Right atrium auricular region (tissue), 2 donors: ENCODE measurements at regions not wholly inside any gene's neighbourhood (a gene's known extent, or its start where the extent isn't known, plus 50 kb on each side); places are given as distances from the start of the nearest gene placed in this dataset.

Experiments used
- DNase-seq: peaks from one replicate; pipeline ENCODE4 v3.0.0-alpha.2; 2019; ENCODE audit warnings: low spot score
- H3K27ac ChIP-seq, 2 donors: fragments of 200-600 bp; sonication (generic); 1 replicate in 1 of 2; 2 replicates in 1 of 2; pipeline ENCODE4 v1.5.1; 2016 to 2019
- H3K27me3 ChIP-seq, 2 donors: fragments of 200-600 bp; sonication (generic); one replicate each; pipeline versions ENCODE4 v1.5.1 to v1.6.0; 2017 to 2019
- H3K36me3 ChIP-seq: fragments of 200-600 bp; sonication (generic); one replicate; pipeline ENCODE4 v1.5.1; 2016
- H3K4me1 ChIP-seq, 2 donors: fragments of 200-600 bp; sonication (generic); one replicate each; pipeline versions ENCODE4 v1.5.1 to v1.6.0; 2017 to 2019
- H3K4me3 ChIP-seq, 2 donors: fragments of 200-600 bp; sonication (generic); 1 replicate in 1 of 2; 2 replicates in 1 of 2; pipeline ENCODE4 v1.5.1; 2017 to 2019; ENCODE audit warnings: mild to moderate bottlenecking in 1 of 2, moderate library complexity in 1 of 2
- H3K9me3 ChIP-seq, 2 donors: fragments of 200-600 bp; sonication (generic); one replicate each; pipeline ENCODE4 v1.5.1; 2019
- TF ChIP-seq, protein P1 (sequence below), 2 donors: fragments of 200-600 bp; sonication (generic); IDR thresholded peaks; one replicate each; pipeline ENCODE4 v1.5.1; 2019; ENCODE audit warnings: antibody characterized with exemption in 2 of 2

DNA sequence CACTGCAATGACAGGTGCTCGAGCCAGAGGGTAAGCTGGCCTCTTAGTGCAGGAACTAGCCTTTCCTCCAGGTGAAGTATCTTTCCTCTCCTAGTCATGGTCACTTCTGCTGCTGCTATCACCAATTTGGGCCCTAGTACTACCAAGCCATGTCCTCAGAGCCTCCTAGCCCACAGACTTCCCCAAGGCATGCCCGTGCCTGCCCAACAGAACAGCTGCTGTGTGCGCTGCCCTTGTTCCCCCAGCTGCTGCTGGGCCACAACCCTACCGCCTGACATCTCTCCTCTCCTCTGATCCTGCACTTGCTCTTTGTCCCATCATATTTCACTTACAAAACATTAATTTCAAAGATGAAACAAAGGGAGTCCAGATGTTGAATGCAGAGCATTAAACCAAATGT is 168.5 kb upstream of the FREM2 start:
- no peaks in the 10 kb centered on the region for H3K9me3 ChIP-seq
- no peak overlapping the region for H3K27ac ChIP-seq
- no peaks in the 10 kb centered on the region for H3K4me1 ChIP-seq
- TF ChIP-seq, protein P1, sequence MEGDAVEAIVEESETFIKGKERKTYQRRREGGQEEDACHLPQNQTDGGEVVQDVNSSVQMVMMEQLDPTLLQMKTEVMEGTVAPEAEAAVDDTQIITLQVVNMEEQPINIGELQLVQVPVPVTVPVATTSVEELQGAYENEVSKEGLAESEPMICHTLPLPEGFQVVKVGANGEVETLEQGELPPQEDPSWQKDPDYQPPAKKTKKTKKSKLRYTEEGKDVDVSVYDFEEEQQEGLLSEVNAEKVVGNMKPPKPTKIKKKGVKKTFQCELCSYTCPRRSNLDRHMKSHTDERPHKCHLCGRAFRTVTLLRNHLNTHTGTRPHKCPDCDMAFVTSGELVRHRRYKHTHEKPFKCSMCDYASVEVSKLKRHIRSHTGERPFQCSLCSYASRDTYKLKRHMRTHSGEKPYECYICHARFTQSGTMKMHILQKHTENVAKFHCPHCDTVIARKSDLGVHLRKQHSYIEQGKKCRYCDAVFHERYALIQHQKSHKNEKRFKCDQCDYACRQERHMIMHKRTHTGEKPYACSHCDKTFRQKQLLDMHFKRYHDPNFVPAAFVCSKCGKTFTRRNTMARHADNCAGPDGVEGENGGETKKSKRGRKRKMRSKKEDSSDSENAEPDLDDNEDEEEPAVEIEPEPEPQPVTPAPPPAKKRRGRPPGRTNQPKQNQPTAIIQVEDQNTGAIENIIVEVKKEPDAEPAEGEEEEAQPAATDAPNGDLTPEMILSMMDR (IDR thresholded peaks at IDR 0.05) = no peak
- no peak for DNase-seq
- H3K36me3 ChIP-seq = no peaks in the 10 kb centered on the region
- no peaks in the 10 kb centered on the region for H3K27me3 ChIP-seq
- H3K4me3 ChIP-seq = no peak overlapping the region

GRCh38 chr13:38519229-38519911 is 167.5 kb upstream of the FREM2 start:
- Histone ChIP-seq H3K27me3 (no peaks in the 10 kb centered on the region), H3K9me3 (no peaks in the 10 kb centered on the region), H3K4me1 (no peaks in the 10 kb centered on the region), H3K27ac (no peak overlapping the region), H3K4me3 (no peak overlapping the region), H3K36me3 (no peaks in the 10 kb centered on the region)
- TF ChIP-seq, protein P1 (IDR thresholded peaks at IDR 0.05) = no peak
- no peak for DNase-seq

DNA sequence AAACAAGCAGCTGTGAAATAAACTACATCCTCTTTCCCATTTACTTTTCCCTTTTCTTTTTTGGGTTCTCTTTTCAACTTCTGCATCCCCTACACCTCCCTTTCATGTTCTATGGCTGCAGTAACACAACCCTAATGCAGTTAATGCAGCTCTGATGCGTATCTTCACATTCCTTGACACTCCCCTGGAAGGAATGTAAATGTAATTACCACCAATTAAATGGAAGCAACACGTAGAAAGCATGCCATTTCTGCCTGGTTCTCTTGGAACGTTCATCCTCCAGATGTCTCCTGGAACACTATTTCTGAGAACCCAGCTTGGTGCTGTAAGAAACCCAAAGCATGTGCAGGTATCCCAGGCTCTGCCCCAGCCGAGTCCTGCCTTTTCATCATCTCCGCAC is 166.8 kb upstream of the FREM2 start:
- no peaks in the 10 kb centered on the region for H3K9me3 ChIP-seq
- no peak overlapping the region for H3K27ac ChIP-seq
- TF ChIP-seq, protein P1 (IDR thresholded peaks at IDR 0.05) = no peak
- H3K27me3 ChIP-seq = no peaks in the 10 kb centered on the region
- no peaks in the 10 kb centered on the region for H3K4me1 ChIP-seq
- no peak for DNase-seq
- H3K4me3 ChIP-seq = no peak overlapping the region
- no peaks in the 10 kb centered on the region for H3K36me3 ChIP-seq

DNA sequence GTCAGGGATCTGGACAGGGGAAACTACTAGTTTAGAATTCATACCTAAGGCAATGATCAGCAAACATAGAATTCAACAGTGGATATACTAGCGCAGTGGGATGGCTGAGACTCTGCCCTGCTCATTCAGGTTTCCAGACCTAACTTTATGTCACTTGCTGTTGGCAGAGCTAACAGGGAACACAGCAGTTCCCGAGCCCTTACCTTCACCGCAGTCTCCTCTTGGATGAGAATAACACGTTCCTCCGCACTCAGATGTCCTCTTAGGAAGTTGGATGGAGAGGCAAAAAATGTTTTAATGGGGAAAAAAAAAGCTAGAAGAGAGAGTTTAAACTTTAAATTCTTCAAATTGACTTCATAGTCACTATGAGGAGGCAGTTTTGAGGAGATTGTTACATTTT is 159.7 kb upstream of the FREM2 start:
- DNase-seq = no peak
- Histone ChIP-seq H3K4me3 (no peak overlapping the region), H3K4me1 (no peaks in the 10 kb centered on the region), H3K27ac (no peak overlapping the region), H3K27me3 (no peaks in the 10 kb centered on the region), H3K9me3 (no peaks in the 10 kb centered on the region), H3K36me3 (no peaks in the 10 kb centered on the region)
- TF ChIP-seq, protein P1 (IDR thresholded peaks at IDR 0.05) = no peak

DNA sequence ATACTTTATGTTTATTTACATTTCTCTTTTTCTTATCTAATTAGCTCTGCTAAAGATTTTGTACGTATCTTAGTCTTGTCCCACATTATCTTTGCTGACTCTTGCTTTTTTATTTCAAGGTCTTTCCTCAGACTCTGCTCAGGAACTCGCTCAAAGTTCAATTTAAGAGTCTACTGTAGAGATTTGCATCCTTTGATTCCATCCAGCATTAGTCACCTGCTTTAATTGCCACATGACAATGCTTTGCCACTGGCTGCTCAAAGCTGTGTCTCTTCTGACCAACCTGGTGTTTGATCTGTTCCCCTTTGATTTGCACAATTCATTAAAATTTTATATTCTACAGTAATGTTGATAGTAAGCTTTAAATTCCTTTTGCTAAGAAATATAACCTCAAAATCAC is 157.9 kb upstream of the FREM2 start:
- Histone ChIP-seq H3K4me3 (no peak overlapping the region), H3K27me3 (no peaks in the 10 kb centered on the region), H3K4me1 (no peaks in the 10 kb centered on the region), H3K9me3 (no peaks in the 10 kb centered on the region), H3K36me3 (no peaks in the 10 kb centered on the region), H3K27ac (no peak overlapping the region)
- DNase-seq = no peak
- TF ChIP-seq, protein P1 (IDR thresholded peaks at IDR 0.05) = no peak

- no peak for DNase-seq
- no peaks in the 10 kb centered on the region for H3K4me1 ChIP-seq
- H3K36me3 ChIP-seq = no peaks in the 10 kb centered on the region
- no peaks in the 10 kb centered on the region for H3K27me3 ChIP-seq
- H3K9me3 ChIP-seq = no peaks in the 10 kb centered on the region
- no peak overlapping the region for H3K27ac ChIP-seq
- TF ChIP-seq, protein P1 (IDR thresholded peaks at IDR 0.05) = peak in 1 of 2 donors; percentile 50
- no peak overlapping the region for H3K4me3 ChIP-seq
Measured at GRCh38 chr13:38530492-38530891, 156.4 kb upstream of the FREM2 start.
